Stimulated activated CD8-positive, alpha-beta memory T cell treated with anti-CD3 and anti-CD28 coated beads, Interleukin-4, amount 100 ng/mL, for 48 hours (primary cell): ENCODE measurements at regions not wholly inside any gene's neighbourhood (a gene's known extent, or its start where the extent isn't known, plus 50 kb on each side); places are given as distances from the start of the nearest gene placed in this dataset.

ENCODE experiments used
- DNase-seq: peaks from one replicate; pipeline ENCODE4 v3.0.0-alpha.2; 2020

DNA sequence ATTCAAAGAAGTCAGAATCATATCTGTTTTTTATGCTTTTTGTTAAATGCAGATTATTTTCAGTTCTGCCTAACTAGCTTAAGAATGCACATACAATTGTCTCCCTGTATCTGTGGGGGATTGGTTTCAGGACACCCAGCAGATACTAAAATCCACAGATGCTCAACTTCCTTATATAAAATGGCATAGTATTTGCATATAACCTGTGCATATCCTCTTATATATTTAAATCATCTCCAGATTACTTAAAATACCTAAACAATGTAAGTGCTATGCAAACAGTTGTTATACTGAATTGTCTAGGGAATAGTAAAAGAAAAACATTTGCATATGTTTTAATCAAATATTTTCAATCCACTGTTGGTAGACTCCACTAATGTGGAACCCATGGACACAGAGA, 279.4 kb downstream of the TMA16 start:
- no peak for DNase-seq

DNA sequence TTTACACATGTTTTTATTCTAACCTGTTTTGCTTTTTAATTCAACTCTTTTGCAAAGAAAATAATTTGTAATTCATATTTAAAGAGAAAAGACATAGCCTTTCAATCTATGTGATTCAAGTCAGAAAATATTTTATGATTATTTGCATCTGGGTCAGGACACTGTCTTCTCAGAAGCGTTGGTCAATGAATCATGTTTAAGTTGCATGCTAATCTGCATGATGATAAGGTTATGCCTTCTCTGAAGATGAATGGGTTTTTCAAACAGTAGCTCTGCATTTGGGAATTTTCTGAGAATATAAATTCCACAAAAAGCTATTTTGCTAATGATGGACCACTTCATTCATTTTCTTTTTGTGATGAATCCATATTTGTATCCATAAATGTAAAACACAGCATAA, 282.5 kb downstream of the TMA16 start:
- DNase-seq: no peak

DNA sequence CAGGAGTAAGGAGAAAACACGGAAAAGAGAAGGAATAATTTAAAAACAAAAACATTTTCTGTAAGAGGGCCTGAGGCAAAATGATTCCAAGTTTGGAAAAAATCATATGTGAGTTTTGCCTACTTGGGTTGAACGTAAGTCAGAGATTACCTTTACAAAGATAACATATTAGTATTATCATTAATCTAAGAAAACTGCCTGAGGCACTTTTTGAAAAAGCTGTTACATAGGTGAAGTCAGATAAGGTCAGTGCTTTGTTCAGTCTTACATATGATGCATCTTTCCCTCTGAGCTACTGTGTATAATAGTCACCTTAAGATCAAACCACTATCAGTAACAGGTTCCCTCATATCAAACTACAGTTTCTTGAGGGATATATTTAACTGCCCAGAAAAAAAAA, 287.2 kb downstream of the TMA16 start:
- DNase-seq: no peak

DNA sequence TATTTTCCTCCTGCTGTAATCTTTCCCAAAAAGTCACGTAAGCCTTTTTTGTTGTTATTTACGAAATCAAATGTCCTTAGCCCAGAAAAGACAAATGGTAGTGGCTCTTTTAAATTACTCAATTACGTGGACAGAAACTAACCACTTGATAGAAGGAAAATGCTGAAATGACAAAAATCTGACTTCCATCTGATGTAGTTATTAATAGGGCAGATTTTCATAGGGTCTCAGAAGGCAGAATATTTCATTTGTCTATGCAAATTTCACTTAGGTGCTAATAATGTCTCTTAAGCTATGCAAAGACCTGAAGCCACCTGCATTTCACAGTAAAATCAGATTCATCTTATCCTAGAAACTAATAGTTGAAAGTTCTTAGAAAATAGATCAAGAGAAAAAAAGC, 295.7 kb downstream of the TMA16 start:
- DNase-seq: no peak

DNA sequence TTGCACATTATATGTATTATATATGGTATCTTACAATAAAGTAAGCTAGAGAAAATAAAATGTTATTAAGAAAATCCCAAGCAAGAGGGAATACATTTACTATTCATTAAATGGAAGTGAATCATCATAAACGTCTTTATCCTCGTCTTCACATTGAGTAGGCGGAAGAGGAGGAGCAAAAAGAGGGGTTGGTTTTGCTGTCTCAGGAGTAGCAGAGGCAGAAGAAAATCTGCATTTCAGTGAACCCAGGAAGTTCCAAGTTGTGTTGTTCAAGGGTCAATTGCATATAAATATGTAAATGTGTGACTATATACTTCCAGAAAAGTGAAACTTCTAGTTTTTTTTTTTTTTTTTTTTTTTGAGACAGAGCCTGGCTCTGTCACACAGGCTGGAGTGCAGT, 301.4 kb downstream of the TMA16 start:
- DNase-seq: no peak

DNA sequence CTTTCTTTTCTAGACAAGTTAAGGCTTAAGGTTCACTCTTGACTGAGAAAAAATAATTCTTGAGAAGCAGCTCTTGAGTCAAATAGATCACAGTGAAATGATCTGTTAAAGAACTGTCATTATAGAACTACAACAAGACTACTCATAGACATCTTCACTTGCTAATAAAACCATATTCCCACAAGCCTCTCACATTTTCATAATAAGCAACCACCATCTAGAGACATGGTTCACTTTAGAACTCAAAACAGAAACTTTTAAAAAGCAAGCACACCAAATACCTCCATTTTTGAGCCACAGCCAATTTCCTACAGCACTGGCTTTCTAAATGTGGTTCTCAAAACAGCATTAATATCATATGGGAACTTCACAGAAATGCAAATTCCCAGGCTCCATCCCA, 309.5 kb downstream of the TMA16 start:
- DNase-seq: no peak

DNA sequence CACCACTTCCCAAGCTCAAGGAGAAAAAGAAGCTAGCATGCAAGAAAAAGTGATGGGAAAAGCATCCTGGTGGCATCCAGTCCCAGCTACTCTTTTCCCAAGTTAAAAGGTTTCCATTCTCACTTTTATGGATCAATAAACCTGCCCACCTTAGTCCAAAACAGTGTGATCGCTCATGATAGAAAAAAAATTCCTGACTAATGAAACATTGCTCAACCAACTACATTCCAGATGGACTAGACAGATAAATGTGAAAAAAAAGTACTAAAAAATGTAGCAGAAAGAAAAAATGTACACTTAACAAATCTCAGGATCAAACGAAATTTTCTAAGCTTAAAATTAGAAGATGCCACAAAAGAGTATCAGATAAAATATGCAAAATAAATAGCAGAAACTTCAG, 312.2 kb downstream of the TMA16 start:
- DNase-seq: no peak

DNA sequence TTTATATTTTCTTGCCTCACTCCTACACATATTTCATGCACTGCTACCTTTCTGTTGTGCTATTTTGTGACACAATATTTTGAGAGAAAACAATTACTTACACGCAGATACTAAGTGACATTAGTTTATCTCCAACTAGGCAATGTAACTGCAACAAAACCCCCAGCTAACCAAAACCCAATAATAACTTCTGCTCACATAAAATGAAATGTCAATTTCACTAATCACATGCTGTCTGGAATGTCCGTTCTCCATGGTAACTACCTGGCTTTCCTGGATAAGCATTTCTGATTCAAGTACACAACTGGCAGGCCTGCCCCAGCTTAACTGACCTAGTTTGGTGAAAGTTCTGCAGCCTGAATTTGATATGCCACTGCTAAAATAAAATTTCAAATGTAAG, 313.5 kb downstream of the TMA16 start:
- no peak for DNase-seq

DNA sequence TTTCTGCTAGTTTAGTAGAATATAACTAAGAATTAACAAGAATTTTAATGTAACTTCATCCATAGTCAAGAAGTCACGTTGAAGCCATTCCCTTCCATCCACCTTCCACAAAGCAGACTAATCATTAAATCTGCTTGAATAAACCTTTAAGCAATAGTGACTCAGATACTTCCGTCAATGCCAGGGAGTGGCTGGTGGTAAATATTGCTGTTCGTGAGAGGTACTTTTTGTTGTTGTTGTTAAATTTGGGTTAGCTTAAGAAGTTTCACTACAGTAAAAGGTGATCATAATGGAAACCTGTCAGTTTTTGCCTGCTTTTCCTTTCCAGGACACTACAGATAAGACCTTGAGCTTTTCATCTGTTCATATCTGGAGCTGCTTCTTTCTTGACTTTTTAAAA, 316.3 kb downstream of the TMA16 start:
- no peak for DNase-seq

DNA sequence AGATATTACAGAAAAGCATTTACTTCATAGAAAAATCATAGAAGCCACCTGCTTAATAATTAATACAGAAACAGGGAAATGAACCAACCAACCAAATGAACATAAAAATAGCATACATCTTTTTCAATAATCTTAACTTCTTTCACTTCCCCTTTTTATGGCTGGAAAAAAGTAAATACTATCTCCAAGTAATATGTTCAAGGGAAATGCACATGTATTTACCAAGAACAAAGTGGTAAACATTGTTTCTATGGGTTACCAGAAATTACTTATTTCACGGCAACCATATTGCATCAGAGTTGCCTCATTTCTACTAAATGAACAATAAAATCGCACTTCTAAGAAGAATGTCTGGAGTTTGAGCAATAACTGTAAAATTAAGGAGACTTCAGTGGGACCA, 321.3 kb downstream of the TMA16 start:
- no peak for DNase-seq

DNA sequence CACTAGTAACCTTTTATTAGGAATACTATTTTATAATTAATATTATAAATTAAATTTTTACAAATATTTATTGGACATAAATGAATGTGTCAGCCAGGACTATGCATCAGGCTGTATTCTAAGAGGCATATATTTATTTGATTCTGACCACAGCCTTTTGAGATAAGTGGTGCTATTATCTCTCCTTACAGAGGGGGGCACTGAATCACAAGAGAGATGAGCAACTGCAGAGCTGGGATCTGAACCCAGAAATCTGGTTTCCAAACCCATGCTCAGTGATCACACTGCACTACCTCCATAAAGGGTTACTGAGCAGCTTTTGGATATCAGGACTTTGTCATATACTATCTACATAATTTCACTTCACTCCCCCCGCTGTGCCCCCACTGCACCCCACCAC, 322.0 kb downstream of the TMA16 start:
- DNase-seq: no peak

DNA sequence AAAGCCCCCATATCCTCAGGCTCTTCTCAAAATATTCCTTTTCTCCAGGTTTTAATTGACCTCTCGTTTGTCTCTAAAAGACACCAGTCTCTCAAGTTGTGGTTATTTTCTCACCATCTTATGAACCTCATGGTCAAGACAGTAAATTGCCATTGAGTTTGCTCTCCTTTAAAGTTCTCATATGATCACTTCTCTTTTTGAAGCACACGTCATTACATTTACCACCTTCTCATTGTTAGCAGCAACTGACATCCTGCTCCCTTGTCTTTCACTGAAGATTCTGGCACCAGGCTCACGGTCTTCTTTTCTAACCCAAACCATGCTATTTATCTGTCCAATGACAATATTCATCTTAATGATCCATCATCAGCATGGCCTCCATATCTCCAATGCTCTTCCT, 324.2 kb downstream of the TMA16 start:
- no peak for DNase-seq

DNA sequence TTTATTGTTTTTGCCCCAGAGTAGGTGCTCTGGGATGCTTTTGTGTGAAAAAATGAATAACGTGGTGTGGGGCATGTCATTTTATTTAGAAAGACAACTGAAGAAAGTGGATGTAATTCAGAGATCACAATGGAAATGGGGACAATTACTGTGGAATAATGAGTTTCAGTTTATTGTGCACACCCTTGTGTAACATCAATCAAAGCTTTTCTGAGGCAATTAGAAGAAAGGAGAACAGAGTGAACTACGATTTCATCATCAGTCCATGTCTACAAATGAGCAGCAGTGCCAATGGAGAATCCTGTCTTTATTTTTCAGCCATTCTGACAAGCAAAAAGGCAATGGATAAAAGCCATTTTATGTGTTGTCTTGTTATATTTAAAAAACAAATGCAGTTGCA, 339.2 kb downstream of the TMA16 start:
- DNase-seq: no peak

DNA sequence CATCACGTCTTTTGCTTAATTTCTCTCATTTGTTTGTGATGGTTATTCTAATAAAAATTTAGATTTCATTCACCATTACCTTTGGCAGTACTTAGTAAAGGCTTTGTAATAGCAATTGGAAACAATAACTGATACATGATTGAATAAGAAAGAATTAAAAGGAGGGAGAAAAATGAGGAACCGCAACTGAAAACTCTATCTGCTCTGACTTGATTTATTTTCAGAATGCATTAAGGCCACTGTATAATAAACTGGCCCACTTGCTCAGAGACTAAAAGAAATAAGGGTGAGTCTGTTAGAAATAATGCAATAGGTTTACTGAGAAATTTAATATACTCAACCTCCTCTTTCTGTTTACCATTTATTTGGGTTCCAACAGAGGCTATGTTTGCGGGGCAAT, 351.5 kb downstream of the TMA16 start:
- DNase-seq: no peak

DNA sequence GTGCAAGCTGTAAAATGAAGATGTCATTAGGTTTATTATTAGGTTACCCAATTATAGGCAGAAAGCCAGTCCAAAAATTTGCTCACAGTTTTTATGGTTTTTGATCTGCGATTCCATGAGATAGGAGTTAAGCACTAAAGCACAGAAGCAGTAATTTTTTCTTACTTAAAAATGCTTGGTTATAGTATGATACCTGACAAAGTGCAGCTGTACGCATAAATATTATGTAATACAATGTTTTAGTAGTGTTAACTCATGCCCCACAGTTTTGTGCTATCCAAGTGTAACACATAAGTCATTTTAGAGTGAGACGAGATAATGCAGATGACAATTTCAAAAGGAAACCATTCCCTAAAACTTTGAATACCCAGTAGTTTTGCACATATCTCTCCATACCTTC, 357.8 kb downstream of the TMA16 start:
- no peak for DNase-seq

DNA sequence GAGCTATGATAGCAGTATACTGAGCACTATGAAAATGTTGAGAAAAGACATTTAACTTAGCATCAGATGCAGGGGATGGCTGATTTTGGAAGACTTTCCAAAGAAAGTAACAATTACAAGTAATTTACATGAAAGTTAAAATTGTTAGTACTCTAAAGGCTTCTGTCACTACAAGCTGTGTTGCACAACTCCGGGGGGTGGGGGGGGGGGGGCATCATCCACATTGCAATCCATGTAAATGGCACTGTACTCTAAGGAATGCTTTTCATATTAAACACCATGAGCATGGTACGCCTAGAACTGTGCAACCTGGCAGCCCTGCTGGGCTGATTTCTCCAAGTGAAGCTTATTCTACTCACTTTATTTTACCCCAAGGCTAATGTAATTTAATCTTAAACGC, 363.4 kb downstream of the TMA16 start:
- no peak for DNase-seq

DNA sequence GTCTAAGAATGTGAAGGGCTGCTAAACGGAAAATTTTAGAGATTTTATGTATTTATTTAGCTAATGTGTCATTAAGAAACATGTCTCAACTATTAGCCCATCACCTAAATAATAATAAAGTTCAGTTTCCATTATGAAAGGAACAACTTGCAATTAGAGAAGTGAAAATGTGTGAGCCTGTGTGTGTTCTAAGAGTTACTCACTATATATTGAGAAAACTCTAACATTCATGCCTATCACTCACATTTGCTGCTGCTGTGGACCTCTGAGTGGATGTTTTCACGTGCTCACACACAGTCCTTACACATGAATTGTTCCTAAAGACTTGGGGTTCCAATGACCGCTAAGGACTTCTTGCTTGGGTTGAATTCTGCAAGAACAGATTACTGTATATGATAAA, 364.0 kb downstream of the TMA16 start:
- DNase-seq: no peak

DNA sequence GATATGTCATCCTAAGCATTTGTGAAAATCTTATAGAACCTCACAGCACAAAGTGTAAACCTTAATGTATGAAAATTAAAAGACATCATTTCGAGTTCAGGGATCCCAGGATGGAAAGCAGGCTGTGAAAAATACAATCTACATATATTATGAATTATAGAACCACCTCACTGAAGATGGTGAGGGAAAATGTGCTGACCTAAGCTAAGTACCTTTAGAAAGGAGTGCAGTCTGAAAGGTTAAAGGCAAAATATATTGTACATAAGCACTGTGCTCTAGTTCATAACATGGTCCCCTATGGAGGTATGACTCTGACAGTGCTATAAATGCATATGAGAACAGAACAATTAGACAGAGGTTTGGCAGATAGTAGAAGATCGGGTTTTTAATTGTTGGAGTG, 368.6 kb downstream of the TMA16 start:
- DNase-seq: no peak

DNA sequence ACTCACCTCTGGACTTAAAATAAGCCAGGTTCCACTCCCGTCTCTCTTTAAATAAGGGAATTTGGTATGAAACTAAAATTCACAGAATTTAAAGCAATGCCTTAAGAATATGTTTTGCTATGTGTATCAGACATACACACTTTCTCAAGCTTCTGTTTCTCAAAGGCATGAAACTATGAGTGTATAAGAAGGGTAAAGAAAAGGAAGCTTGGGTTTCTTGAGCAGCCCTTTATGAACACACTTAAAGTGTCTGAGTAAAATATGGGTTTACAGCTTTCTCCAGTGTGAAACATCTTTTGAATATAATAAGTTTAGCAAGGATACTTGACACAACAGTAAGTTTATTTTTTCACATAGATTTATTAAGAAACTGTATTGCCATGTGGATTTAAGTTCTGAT, 370.5 kb downstream of the TMA16 start:
- no peak for DNase-seq

DNA sequence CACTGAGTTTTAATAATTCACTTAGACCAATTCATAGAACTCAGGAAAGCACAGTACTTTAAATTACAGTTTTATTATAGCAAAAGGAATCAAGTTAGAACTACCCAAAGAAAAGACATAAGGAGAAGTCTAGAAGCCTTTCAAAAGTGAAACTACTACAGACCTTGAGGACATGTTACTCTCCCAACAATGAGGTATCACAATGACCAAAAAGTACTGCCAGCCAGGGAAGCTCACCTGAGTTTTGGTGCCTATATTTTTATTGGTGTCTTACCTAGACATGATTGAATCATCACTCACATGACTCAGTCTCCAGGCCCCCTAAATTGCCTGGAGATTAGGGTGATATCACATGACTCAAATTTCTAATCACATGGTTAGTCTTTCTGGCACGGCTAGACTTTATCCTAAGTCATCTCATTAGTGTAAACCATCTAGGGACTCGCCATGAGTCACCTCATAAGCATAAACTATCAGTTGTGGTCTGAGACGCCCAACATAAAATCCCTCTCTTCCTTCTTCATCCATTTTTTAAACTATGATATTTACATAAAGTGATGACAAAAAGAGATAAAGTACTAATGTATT, 372.3 kb downstream of the TMA16 start:
- no peak for DNase-seq

DNA sequence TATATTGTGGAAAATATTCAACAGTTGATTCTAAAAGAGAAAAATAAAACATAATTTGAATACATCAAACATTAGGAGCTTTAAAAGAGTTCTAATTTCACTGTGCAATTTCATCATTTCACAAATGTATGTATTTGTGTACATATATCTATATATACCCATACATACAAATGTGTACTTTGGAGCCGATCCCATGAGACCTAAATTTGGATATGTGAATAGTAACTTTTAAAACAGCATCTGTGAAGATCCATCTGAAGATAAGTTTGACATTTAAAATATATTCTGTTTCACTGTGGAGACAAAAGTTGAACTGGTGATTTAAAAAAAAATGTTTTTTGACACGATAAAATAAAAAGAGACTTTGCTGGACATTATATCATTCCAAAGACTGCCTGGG, 374.0 kb downstream of the TMA16 start:
- no peak for DNase-seq

DNA sequence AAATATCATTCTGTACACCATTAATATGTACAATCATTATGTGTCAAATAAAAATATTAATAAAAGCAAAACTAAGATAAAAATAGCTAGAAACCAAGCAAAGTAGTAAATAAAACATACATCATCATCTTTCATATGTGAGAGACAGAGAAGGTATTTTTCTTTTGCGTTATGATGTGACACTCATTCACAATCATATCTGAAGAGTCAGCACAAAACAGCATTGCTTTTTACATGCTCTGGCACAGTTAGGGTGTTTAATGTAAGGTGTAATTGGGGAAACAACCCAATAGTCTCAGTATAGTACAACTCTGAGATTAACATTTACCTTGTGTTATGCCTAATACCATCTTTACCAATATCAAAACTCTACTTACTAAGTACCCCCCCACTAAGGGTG, 376.6 kb downstream of the TMA16 start:
- DNase-seq: no peak

DNA sequence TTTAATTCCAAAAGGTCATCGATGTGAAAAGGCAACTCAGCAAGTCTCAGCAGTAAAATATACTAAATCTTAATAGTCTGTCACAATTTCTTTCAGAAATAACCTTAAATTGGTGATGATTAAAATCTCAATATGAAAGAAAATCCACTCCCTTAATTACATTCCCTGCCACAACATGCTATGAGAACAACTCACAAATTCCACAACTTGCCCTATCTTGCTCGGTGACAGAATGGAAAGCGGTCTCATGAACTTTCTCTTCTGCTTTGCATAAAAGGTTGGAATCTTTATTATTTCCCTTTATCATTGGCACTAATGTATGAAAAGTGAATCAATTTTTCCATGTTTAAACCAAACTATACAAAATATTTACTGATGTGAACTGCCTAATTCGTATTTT, 380.8 kb downstream of the TMA16 start:
- no peak for DNase-seq

DNA sequence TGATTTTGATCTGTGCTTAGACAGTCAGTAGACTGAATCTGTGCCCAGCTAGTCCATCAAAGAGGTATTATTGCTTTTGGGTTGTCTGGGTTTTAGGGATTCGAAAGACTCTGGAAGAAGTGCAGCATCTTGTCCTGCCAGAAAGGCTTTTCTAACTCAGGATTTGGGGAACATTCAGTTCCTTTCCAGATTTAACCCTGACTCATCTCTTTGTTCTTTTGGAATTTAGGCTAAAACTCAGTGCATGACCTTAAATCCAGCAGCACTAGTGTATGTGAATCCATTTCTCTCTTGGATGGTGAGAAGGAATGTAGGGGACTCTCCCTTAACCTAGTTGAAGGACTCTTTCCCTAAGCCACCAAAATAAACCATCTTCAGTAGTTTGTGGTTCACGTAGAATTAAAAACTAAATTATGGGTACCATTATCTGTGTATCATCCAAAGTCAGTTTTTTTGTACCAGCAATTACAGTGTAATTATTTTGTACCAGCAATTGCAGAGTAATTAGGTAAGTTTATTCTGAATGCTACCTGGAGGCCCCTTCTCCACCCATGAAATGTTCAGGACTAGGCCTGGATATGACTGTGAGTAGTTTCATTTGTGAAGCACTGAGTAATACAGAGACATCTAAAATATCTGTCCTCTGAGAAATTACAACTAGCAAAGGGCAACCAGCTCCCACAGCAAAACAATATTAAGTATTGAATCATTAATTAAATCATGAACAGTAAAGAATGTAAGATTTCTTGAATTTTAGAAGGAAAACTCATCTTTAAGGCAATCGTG, 384.0 kb downstream of the TMA16 start:
- DNase-seq: no peak

DNA sequence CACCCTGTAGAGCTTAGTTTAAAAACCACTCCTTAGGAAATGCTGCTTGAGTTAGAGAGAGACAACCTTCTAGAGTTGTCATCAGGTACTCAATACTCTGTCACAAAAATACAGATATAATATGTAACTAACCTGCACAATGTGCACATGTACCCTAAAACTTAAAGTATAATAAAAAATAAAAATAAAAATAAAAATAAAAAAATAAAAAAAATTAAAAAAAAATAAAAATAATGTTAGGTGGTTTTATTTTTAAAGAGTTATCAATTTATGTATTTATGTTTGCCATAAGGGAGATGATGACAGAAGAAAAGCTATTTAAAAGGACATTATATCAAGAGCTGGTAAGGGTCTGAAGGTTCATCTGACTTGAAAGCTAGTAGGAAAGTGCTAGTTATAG, 397.9 kb downstream of the TMA16 start:
- DNase-seq: no peak
